DND-41 (cell line): ENCODE measurements at regions not wholly inside any gene's neighbourhood (a gene's known extent, or its start where the extent isn't known, plus 50 kb on each side); places are given as distances from the start of the nearest gene placed in this dataset.
"Not testable (repeated sequence)": the region's sequence is repeated elsewhere in the genome, so short reads cannot be mapped to it uniquely, and the experiment has no call there.

Experiments used
- ATAC-seq: fragments of 200-7000 bp; cut with Tn5 transposase; 3 replicates; pipeline ENCODE4 v1.9.1; 2021; ENCODE audit warnings: low read depth; ENCODE audit not compliant: insufficient read depth
- DNase-seq: peaks from one replicate; pipeline ENCODE4 v3.0.0-alpha.2; 2020
- H2AFZ ChIP-seq: 2 replicates; pipeline ENCODE4 v1.6.0; 2012; ENCODE audit warnings: low read depth, low read length
- H3K27ac ChIP-seq: 2 replicates; pipeline ENCODE4 v1.5.1; 2012; ENCODE audit warnings: low read length, inconsistent platforms
- H3K27me3 ChIP-seq: fragments of 200-600 bp; sonication (generic); 2 replicates; pipeline ENCODE4 v1.6.0; 2012; ENCODE audit warnings: low read length, mild to moderate bottlenecking, inconsistent platforms; ENCODE audit not compliant: insufficient read depth, poor library complexity
- H3K36me3 ChIP-seq: 2 replicates; pipeline ENCODE4 v1.5.1; 2012; ENCODE audit warnings: low read length, inconsistent platforms; ENCODE audit not compliant: insufficient read depth
- H3K4me1 ChIP-seq: 2 replicates; pipeline ENCODE4 v1.5.1; 2012; ENCODE audit warnings: mild to moderate bottlenecking, low read length; ENCODE audit not compliant: insufficient read depth
- H3K4me2 ChIP-seq: 2 replicates; pipeline ENCODE4 v1.6.0; 2012; ENCODE audit warnings: mild to moderate bottlenecking, moderate library complexity, low read length, inconsistent platforms; ENCODE audit not compliant: insufficient read depth
- H3K4me3 ChIP-seq, 2 experiments: fragments of 200-600 bp in 1 of 2; shearing (Covaris generic) in 1 of 2; 2 replicates each; pipeline ENCODE4 v1.5.1; 2012 to 2016; ENCODE audit warnings: inconsistent platforms in 2 of 2, low read length in 2 of 2, mild to moderate bottlenecking in 2 of 2, low read depth in 1 of 2, moderate library complexity in 1 of 2
- H3K79me2 ChIP-seq: 2 replicates; pipeline ENCODE4 v1.6.0; 2012; ENCODE audit warnings: low read length, inconsistent platforms; ENCODE audit not compliant: insufficient read depth
- H3K9ac ChIP-seq: 2 replicates; pipeline ENCODE4 v1.6.0; 2012; ENCODE audit warnings: low read depth, mild to moderate bottlenecking, inconsistent platforms, low read length, moderate library complexity
- H3K9me3 ChIP-seq: 2 replicates; pipeline ENCODE4 v1.5.1; 2012; ENCODE audit warnings: low read length, moderate library complexity, mild to moderate bottlenecking, inconsistent platforms; ENCODE audit not compliant: insufficient read depth, severe bottlenecking
- H4K20me1 ChIP-seq: 2 replicates; pipeline ENCODE4 v1.6.0; 2012; ENCODE audit warnings: low read length; ENCODE audit not compliant: insufficient read depth
- EZH2 ChIP-seq: IDR thresholded peaks from 3 replicates; pipeline ENCODE4 v1.6.1; 2012; ENCODE audit warnings: borderline replicate concordance, low read depth, mild to moderate bottlenecking, moderate library complexity, low read length, inconsistent platforms; ENCODE audit not compliant: severe bottlenecking
- TF ChIP-seq, protein P1 (sequence below): IDR thresholded peaks from 2 replicates; pipeline ENCODE4 v1.5.1; 2012; ENCODE audit warnings: borderline replicate concordance, low read length, moderate library complexity, mild to moderate bottlenecking; ENCODE audit not compliant: poor library complexity, severe bottlenecking; ENCODE audit errors: extremely low read depth

DNA sequence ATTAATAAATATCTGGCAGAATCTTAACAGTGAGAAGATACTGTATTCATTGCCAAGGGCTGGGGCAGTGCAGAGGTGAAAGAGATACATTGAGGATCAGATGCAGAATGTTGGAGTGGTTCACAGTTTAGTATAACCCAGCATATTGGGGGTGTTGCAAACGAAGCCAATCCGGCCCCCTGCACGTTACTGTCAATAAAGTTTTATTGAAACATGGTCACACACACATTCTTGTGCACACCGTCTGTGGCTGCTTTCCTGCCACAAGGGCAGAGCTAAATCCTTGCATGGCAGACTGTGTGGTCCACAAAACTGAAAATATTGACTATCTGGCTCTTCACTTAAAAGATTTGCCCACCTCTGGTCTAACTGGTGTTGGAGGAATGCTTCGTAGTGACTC, 119.7 kb downstream of the SHOX start:
- Histone ChIP-seq H3K4me3 (no peak overlapping the region), H2AFZ (no peak overlapping the region), H3K9ac (no peak overlapping the region), H4K20me1 (no peaks in the 10 kb centered on the region), H3K27ac (no peak overlapping the region), H3K27me3 (no peaks in the 10 kb centered on the region), H3K79me2 (no peaks in the 10 kb centered on the region), H3K4me2 (no peak overlapping the region), H3K9me3 (no peaks in the 10 kb centered on the region), H3K4me1 (no peaks in the 10 kb centered on the region), H3K36me3 (no peaks in the 10 kb centered on the region)
- TF ChIP-seq, protein P1, sequence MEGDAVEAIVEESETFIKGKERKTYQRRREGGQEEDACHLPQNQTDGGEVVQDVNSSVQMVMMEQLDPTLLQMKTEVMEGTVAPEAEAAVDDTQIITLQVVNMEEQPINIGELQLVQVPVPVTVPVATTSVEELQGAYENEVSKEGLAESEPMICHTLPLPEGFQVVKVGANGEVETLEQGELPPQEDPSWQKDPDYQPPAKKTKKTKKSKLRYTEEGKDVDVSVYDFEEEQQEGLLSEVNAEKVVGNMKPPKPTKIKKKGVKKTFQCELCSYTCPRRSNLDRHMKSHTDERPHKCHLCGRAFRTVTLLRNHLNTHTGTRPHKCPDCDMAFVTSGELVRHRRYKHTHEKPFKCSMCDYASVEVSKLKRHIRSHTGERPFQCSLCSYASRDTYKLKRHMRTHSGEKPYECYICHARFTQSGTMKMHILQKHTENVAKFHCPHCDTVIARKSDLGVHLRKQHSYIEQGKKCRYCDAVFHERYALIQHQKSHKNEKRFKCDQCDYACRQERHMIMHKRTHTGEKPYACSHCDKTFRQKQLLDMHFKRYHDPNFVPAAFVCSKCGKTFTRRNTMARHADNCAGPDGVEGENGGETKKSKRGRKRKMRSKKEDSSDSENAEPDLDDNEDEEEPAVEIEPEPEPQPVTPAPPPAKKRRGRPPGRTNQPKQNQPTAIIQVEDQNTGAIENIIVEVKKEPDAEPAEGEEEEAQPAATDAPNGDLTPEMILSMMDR: no peak
- no peak for TF ChIP-seq EZH2
- DNase-seq (no peak), ATAC-seq (no peak)

DNA sequence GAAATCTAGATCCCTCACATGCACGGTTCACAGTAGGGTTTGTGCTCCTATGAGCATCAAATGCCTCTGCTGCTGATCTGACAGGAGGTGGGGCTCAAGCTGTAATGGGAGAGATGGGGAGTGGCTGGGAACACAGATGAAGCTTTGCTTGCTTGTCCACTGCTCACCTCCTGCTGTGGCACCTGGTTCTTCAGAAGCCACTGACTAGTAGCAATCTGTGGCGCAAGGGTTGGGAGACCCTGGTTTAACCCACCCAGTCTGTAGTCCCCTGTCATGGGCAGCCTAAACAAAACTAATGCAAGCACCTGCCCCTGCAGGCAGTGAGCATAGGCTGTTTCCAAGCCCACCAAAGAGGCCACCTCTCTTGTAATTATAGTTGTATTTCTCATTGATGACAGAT, 116.6 kb downstream of the SHOX start:
- Histone ChIP-seq H3K9ac (no peak overlapping the region), H3K27ac (no peak overlapping the region), H3K36me3 (no peaks in the 10 kb centered on the region), H4K20me1 (no peaks in the 10 kb centered on the region), H3K4me1 (no peaks in the 10 kb centered on the region), H3K79me2 (no peaks in the 10 kb centered on the region), H2AFZ (no peak overlapping the region), H3K27me3 (no peaks in the 10 kb centered on the region), H3K4me3 (no peak overlapping the region), H3K9me3 (no peaks in the 10 kb centered on the region), H3K4me2 (no peak overlapping the region)
- ATAC-seq (no peak), DNase-seq (no peak)
- TF ChIP-seq, protein P1: no peak
- no peak for TF ChIP-seq EZH2

DNA sequence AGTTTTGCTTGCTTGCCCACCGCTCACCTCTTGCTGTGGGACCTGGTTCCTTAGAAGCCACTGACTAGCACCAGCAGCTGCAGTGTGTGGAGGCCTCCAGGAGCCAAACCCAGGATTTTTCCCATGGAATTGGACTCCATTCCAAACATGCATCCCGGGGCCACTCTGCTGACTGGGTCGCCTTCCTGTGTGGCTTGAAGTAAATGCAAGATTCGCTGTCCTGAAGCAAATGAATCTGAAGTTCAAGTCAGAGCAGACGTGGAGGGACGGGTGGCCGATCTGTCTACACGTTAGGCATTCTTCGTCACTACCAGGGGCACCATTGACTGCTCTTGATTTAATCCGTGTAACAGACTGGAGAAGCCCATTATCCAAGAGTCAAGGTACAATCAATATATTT, 109.0 kb downstream of the SHOX start:
- no peak overlapping the region for H3K27ac ChIP-seq
- no peak for TF ChIP-seq EZH2
- TF ChIP-seq, protein P1: no peak
- no peaks in the 10 kb centered on the region for H3K9me3 ChIP-seq
- DNase-seq (no peak), ATAC-seq (no peak)
- H2AFZ ChIP-seq: no peak overlapping the region
- no peak overlapping the region for H3K4me2 ChIP-seq
- no peaks in the 10 kb centered on the region for H3K36me3 ChIP-seq
- no peaks in the 10 kb centered on the region for H3K27me3 ChIP-seq
- H3K79me2 ChIP-seq: no peaks in the 10 kb centered on the region
- H4K20me1 ChIP-seq: no peaks in the 10 kb centered on the region
- H3K9ac ChIP-seq: no peak overlapping the region
- H3K4me3 ChIP-seq: no peak overlapping the region
- no peaks in the 10 kb centered on the region for H3K4me1 ChIP-seq

DNA sequence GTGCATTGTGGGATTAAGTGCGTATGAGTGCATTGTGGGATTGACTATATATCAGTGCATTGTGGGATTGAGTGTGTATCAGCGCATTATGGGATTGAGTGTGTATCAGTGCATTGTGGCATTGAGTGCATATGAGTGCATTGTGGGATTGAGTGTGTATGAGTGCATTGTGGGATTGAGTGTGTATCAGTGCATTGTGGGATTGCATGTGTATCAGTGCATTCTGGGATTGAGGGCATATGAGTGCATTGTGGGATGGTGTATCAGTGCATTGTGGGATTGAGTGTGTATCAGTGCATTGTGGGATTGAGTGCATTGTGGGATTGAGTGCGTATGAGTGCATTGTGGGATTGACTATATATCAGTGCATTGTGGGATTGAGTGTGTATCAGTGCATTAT, 106.4 kb downstream of the SHOX start:
- H3K27me3 ChIP-seq, H3K27ac ChIP-seq, H3K9me3 ChIP-seq, H3K4me2 ChIP-seq, H3K36me3 ChIP-seq, H3K9ac ChIP-seq, H3K4me1 ChIP-seq, H3K79me2 ChIP-seq, H4K20me1 ChIP-seq, H2AFZ ChIP-seq, H3K4me3 ChIP-seq, ATAC-seq, DNase-seq: not testable (repeated sequence)
